Coronary artery (tissue), 2 donors: ENCODE measurements at regions not wholly inside any gene's neighbourhood (a gene's known extent, or its start where the extent isn't known, plus 50 kb on each side); places are given as distances from the start of the nearest gene placed in this dataset.
"Not testable (repeated sequence)": the region's sequence is repeated elsewhere in the genome, so short reads cannot be mapped to it uniquely, and the experiment has no call there.

Source experiments
- DNase-seq: peaks from one replicate; pipeline ENCODE4 v3.0.0-alpha.2; 2017; ENCODE audit warnings: low spot score
- H3K27ac ChIP-seq, 2 donors: fragments of 200-600 bp; sonication (generic); one replicate each; pipeline ENCODE4 v1.5.1; 2016 to 2019
- H3K4me3 ChIP-seq: fragments of 200-600 bp; sonication (generic); 2 replicates; pipeline ENCODE4 v1.5.1; 2016; ENCODE audit warnings: mild to moderate bottlenecking, moderate library complexity
- CTCF ChIP-seq: fragments of 200-600 bp; sonication (generic); IDR thresholded peaks from one replicate; pipeline ENCODE4 v1.5.1; 2019; ENCODE audit warnings: antibody characterized with exemption

- no peak for DNase-seq
- Histone ChIP-seq H3K4me3 (no peak overlapping the region), H3K27ac (no peak overlapping the region)
- no peak for TF ChIP-seq CTCF
Measured at GRCh38 chr13:65500481-65500880, 1729.7 kb downstream of the PCDH9 start.

DNA sequence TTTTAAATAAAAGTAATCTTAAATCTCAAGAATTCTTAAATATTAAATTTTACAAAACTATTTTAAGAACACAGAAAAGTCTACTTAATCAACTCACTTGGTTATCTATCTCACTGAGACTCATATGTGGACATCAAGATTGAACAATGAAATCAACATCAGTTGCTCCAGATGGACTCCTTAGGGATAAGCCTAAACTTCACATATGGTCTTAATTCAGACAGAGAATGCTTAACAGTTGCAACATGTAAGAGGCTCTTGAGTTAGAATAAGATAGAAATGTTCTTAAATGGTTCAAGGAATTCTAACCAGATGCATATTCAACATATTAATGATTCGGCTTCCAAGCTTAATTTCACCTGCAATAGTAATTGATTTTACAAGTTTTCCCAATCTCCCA lies 1730.9 kb downstream of the PCDH9 start:
- DNase-seq = no peak

DNA sequence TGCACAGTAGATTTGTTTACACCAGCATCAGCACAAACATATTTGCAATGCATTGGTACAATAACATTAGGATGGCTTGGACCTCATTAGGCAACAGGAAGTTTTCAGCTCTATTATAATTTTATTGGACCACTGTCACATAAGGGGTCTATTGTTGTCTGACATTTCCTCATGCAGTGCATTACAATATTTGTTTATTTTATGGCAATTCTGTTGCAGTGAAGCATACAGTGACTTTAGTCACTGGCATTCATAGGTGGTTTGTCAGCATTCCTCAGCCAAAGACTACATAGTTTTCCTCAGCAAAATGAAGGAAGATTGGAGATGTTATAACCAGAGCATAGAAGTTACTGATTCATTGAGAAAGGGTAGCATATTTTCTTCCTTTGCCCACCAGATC lies 1732.9 kb downstream of the PCDH9 start:
- TF ChIP-seq CTCF = no peak
- H3K27ac ChIP-seq = no peak overlapping the region
- DNase-seq = no peak
- H3K4me3 ChIP-seq = no peak overlapping the region

More for the DNA sequence above, 1730.9 kb downstream of the PCDH9 start:
- no peak for TF ChIP-seq CTCF
- Histone ChIP-seq H3K4me3 (no peak overlapping the region), H3K27ac (no peak overlapping the region)

DNA sequence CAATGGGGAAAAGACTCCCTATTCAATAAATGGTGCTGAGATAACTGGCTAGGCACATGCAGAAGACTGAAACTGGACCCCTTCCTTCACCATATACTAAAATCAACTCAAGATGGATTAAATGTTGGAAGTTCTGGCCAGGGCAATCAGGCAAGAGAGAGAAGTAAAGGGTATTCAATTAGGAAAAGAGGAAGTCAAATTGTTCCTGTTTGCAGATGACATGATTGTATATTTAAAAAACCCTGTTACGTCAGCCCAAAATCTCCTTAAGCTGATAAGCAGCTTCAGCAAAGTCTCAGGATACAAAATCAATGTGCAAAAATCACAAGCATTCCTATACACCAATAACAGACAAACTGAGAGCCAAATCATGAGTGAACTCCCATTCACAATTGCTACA lies 1739.4 kb downstream of the PCDH9 start:
- H3K27ac ChIP-seq, H3K4me3 ChIP-seq, DNase-seq: not testable (repeated sequence)

GRCh38 chr13:65488606-65489005 lies 1741.5 kb downstream of the PCDH9 start:
- DNase-seq = no peak
- TF ChIP-seq CTCF = no peak
- Histone ChIP-seq H3K27ac (no peak overlapping the region), H3K4me3 (no peak overlapping the region)

DNA sequence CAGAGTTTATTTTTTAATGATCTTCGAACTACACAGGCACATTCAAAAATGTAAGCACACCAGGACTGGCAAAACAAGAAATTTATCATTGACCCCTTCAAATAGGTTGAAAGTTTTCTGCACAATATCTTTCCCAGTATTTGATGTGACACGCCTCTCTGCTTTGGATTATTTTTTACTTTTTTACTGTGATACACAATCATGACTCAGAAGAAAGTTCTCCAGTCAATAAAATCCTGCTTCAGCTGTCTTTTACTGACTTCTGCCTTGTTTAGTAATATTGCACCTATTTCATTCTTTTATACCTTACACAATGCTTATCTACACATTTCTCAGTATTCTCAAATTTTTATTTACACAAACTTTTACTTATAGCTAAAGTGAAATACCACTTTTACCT lies 1750.4 kb downstream of the PCDH9 start:
- no peak for TF ChIP-seq CTCF
- no peak for DNase-seq
- no peak overlapping the region for H3K27ac ChIP-seq
- no peak overlapping the region for H3K4me3 ChIP-seq

GRCh38 chr13:65473196-65473595 lies 1756.9 kb downstream of the PCDH9 start:
- Histone ChIP-seq H3K4me3 (no peak overlapping the region), H3K27ac (no peak overlapping the region)
- DNase-seq = no peak
- no peak for TF ChIP-seq CTCF

DNA sequence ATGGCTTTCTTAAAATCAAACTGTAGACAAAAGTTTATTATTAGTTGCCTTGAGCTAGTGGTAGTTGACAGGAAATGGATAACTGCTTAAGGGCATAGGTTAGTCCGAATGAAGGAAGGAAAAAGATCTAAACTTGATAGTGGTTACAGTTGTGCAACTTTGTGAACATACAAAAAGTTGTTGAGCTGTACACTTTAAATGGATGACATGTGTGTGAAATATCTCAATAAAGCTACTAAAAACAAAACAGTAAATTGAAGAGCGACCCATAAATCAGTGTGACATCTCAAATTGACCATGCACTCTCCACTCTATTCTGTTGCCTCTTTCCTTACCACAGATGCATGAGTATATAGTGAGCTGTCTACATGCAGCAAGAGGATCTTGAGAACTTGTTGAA lies 1757.8 kb downstream of the PCDH9 start:
- no peak overlapping the region for H3K27ac ChIP-seq
- no peak overlapping the region for H3K4me3 ChIP-seq
- TF ChIP-seq CTCF = no peak
- DNase-seq = no peak
